K562 (cell line): ENCODE measurements at regions not wholly inside any gene's neighbourhood (a gene's known extent, or its start where the extent isn't known, plus 50 kb on each side); places are given as distances from the start of the nearest gene placed in this dataset.

ENCODE experiments used
- BHLHE40 ChIP-seq: IDR thresholded peaks from 2 replicates; pipeline ENCODE4 v1.6.1; 2011; ENCODE audit warnings: low read length, improper control_type of control experiment
- KAT8 ChIP-seq: fragments of 450-650 bp; IDR thresholded peaks from 2 replicates; pipeline ENCODE4 v1.6.1; 2016; ENCODE audit warnings: low read depth, mild to moderate bottlenecking
- SAFB2 ChIP-seq: fragments of 200-400 bp; formaldehyde crosslinking; IDR thresholded peaks from 2 replicates; pipeline ENCODE4 v1.6.1; 2018; ENCODE audit warnings: borderline replicate concordance, low read length, low read depth, moderate library complexity; ENCODE audit not compliant: severe bottlenecking
- SMAD1 ChIP-seq: fragments of 150-350 bp; IDR thresholded peaks from 2 replicates; pipeline ENCODE4 v1.6.1; 2014; ENCODE audit warnings: low read length, low read depth; ENCODE audit not compliant: partially characterized antibody
- SP1 ChIP-seq: sonication (generic); formaldehyde crosslinking; IDR thresholded peaks from 2 replicates; pipeline ENCODE4 v1.8.1; 2022; ENCODE audit warnings: mild to moderate bottlenecking, missing genetic modification reagents
- TARDBP ChIP-seq: fragments of 450-650 bp; IDR thresholded peaks from 2 replicates; pipeline ENCODE4 v1.6.1; 2016
- TF ChIP-seq, protein P1 (sequence below): fragments of 450-650 bp; IDR thresholded peaks from 2 replicates; pipeline ENCODE4 v1.6.1; 2014; ENCODE audit warnings: low read depth, mild to moderate bottlenecking, moderate library complexity, borderline replicate concordance
- TF ChIP-seq, protein P2 (sequence below), 3 experiments: IDR thresholded peaks in 2 of 3; conservative IDR thresholded peaks in 1 of 3; 2 replicates each; pipeline ENCODE4 v1.5.1; 2011 to 2012; ENCODE audit warnings: low read length in 3 of 3, mild to moderate bottlenecking in 3 of 3, control low read depth in 2 of 3, improper control_type of control experiment in 1 of 3, inconsistent platforms in 1 of 3, low read depth in 1 of 3, mixed read lengths in 1 of 3, moderate library complexity in 1 of 3; ENCODE audit not compliant: insufficient read depth in 2 of 3

DNA sequence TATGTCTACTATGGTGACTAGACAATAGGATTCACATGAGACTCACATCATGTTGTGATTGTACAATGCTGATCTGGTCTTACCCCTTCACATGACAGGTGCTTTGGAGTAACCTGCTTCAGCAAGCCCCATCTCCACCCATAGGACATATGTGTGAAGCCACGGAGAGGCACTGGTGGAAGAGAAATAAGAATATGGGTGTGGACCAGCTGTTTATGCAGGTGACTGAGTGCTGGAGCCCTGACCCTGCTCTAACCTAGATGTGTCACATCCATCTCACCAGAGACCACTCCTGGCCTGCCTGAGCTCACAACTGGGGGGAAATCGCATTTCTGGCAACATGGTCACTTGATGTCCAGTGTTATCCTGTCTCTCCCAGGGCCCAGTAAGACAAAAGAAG is 119.7 kb downstream of the GGTLC2 start:
- TF ChIP-seq TARDBP (no peak), SP1 (CRISPR knock-in tag) (no peak), KAT8 (no peak), SAFB2 (no peak), SMAD1 (no peak), BHLHE40 (no peak)
- TF ChIP-seq, protein P1, sequence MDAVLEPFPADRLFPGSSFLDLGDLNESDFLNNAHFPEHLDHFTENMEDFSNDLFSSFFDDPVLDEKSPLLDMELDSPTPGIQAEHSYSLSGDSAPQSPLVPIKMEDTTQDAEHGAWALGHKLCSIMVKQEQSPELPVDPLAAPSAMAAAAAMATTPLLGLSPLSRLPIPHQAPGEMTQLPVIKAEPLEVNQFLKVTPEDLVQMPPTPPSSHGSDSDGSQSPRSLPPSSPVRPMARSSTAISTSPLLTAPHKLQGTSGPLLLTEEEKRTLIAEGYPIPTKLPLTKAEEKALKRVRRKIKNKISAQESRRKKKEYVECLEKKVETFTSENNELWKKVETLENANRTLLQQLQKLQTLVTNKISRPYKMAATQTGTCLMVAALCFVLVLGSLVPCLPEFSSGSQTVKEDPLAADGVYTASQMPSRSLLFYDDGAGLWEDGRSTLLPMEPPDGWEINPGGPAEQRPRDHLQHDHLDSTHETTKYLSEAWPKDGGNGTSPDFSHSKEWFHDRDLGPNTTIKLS = no peak
- TF ChIP-seq, protein P2, sequence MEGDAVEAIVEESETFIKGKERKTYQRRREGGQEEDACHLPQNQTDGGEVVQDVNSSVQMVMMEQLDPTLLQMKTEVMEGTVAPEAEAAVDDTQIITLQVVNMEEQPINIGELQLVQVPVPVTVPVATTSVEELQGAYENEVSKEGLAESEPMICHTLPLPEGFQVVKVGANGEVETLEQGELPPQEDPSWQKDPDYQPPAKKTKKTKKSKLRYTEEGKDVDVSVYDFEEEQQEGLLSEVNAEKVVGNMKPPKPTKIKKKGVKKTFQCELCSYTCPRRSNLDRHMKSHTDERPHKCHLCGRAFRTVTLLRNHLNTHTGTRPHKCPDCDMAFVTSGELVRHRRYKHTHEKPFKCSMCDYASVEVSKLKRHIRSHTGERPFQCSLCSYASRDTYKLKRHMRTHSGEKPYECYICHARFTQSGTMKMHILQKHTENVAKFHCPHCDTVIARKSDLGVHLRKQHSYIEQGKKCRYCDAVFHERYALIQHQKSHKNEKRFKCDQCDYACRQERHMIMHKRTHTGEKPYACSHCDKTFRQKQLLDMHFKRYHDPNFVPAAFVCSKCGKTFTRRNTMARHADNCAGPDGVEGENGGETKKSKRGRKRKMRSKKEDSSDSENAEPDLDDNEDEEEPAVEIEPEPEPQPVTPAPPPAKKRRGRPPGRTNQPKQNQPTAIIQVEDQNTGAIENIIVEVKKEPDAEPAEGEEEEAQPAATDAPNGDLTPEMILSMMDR (IDR thresholded peaks at IDR 0.05 in 2 of 3, conservative IDR thresholded peaks at IDR 0.05 in 1 of 3; ENCODE audit: insufficient read depth in 2 of 3, low read depth in 1 of 3, low read length in 3 of 3) = no peak
